Vagina (tissue), 2 donors: ENCODE measurements at regions not wholly inside any gene's neighbourhood (a gene's known extent, or its start where the extent isn't known, plus 50 kb on each side); places are given as distances from the start of the nearest gene placed in this dataset.

ENCODE experiments used
- POLR2AphosphoS5 ChIP-seq, 2 donors: sonication (generic); formaldehyde crosslinking; IDR thresholded peaks; one replicate each; pipeline ENCODE4 v1.9.0; 2017; ENCODE audit warnings: antibody characterized with exemption in 2 of 2, mild to moderate bottlenecking in 2 of 2, low read depth in 1 of 2; ENCODE audit not compliant: insufficient read depth in 1 of 2
- TF ChIP-seq, protein P1 (sequence below), 3 experiments: fragments of 450-650 bp in 2 of 3; fragments of 200-600 bp in 1 of 3; sonication (generic) in 1 of 3; IDR thresholded peaks; one replicate each; pipeline ENCODE4 v1.5.1; 2017 to 2019; ENCODE audit warnings: antibody characterized with exemption in 3 of 3, mild to moderate bottlenecking in 2 of 3, moderate library complexity in 2 of 3

- no peak for TF ChIP-seq POLR2AphosphoS5 (IDR thresholded peaks at IDR 0.05; ENCODE audit: insufficient read depth in 1 of 2, low read depth in 1 of 2)
- TF ChIP-seq, protein P1, sequence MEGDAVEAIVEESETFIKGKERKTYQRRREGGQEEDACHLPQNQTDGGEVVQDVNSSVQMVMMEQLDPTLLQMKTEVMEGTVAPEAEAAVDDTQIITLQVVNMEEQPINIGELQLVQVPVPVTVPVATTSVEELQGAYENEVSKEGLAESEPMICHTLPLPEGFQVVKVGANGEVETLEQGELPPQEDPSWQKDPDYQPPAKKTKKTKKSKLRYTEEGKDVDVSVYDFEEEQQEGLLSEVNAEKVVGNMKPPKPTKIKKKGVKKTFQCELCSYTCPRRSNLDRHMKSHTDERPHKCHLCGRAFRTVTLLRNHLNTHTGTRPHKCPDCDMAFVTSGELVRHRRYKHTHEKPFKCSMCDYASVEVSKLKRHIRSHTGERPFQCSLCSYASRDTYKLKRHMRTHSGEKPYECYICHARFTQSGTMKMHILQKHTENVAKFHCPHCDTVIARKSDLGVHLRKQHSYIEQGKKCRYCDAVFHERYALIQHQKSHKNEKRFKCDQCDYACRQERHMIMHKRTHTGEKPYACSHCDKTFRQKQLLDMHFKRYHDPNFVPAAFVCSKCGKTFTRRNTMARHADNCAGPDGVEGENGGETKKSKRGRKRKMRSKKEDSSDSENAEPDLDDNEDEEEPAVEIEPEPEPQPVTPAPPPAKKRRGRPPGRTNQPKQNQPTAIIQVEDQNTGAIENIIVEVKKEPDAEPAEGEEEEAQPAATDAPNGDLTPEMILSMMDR (IDR thresholded peaks at IDR 0.05), result no peak
Measured at GRCh38 chr1:214979191-214979590, 103.3 kb upstream of the KCNK2 start.
